ENCODE measurements at regions not wholly inside any gene's neighbourhood (a gene's known extent, or its start where the extent isn't known, plus 50 kb on each side); places are given as distances from the start of the nearest gene placed in this dataset.
"Not testable (repeated sequence)": the region's sequence is repeated elsewhere in the genome, so short reads cannot be mapped to it uniquely, and the experiment has no call there.

- not testable (repeated sequence) for DNase-seq (ENCODE audit: low spot score)
Observed at GRCh38 chr4:102397056-102397455, 51.8 kb upstream of the SLC39A8 start.

DNA sequence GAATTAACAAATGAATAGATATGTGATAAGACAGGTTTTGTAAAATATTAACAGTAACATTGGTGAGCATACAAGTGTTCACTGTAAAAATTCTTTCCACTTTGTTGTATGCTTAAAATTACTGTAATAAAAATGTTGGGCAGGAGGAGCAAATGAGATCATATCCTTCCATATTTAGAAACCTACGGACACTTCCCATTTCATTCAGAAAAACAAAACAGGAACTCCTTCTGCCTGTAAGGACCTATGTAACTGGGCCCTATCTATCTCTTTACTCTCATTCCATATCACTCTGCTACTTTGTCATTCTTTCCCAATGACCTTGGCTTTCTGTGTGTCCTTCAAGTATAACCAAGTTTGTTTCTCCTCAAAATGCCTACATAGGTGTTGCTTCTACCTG lies 53.7 kb upstream of the SLC39A8 start:
- DNase-seq (ENCODE audit: low spot score): no peak

- no peak for DNase-seq (ENCODE audit: low spot score)
Observed at GRCh38 chr4:102400898-102401297, 55.6 kb upstream of the SLC39A8 start.

DNA sequence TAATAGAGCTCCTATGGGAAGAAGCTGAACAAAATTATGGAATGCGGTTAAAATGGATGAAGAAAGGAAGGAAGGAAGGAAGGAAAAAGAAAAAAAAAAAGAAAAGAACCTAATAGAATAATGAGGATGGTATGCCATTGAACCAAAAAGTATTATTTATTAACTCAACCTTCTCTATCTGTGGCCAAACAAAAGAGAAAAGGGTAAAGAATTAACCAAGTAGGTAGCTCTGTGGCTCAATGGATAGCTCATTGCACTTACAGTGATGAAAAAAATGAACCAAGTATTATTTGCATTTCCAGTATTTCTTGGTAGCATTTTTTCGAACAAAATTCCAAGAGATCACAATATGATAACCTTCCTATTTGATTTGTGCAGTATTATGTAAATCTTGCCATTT lies 56.9 kb upstream of the SLC39A8 start:
- peak; percentile 33 for DNase-seq (ENCODE audit: low spot score)

GRCh38 chr4:102403116-102403515 lies 57.8 kb upstream of the SLC39A8 start:
- no peak for DNase-seq (ENCODE audit: low spot score)

DNA sequence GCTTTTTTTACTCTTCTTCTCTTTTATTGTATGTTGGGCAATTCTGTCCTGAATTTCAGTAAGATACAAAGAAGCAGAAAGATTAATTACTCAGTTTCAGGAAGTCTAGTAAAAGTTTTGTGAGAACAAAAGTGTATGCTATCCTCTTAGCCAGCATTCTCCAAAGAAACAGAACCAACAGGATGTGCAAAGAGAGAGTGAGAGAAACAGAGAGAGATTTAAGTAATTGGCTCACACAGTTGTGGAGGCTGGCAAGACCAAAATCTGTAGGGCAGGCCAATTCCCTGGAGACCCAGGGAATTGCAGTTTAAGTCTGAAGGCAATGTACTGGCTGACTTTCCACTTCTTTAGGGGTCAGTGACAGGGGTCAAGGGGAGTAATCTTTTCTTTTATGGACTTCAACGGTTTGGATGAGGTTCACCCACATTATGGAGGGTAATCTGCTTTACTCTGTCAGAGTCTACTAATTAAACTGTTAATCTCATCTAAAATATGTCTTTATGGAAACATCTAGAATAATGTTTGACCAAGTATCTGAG lies 59.2 kb upstream of the SLC39A8 start:
- DNase-seq (ENCODE audit: low spot score): no peak

- no peak for DNase-seq (ENCODE audit: low spot score)
Observed at GRCh38 chr4:102405821-102406401, 60.6 kb upstream of the SLC39A8 start.

DNA sequence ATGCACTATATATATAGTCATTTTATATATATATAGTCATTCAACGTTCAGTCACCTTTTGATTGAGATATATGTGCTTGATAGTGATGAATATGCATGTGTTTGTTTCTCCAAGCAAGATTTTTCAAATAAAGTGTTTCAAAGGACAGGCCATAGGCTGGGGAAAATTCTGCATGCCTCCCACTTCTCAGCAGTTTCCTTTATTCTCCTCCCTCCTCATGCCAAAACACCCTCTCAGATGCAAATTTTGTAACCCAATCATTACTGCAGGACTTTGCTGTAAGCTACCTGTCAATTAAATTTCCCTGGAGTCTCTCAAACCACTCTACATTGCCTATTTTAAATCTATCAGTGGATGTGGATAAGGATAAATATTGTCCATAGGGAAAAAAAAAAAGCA lies 65.6 kb upstream of the SLC39A8 start:
- DNase-seq (ENCODE audit: low spot score): not testable (repeated sequence)

- no peak for DNase-seq (ENCODE audit: low spot score)
Observed at GRCh38 chr4:102411408-102411807, 66.1 kb upstream of the SLC39A8 start.

DNA sequence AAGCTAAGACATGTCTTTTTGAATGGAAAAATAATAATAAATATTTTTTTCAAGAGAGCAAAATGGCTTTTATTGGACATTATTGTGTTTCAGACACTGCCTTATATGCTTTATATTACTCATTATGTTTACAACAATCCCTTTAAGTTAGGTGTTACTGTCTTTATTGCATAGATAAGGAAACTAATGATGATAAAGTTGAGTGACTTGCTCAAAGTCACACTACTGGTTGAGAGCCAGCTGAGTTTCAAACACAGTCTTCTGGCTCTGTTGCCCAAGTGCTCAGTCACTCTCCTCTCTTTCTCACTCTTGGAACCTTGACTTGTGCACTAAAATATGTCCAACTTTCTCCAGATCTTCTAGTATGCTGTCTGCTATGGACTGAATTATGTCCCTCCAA lies 71.5 kb upstream of the SLC39A8 start:
- no peak for DNase-seq (ENCODE audit: low spot score)

DNA sequence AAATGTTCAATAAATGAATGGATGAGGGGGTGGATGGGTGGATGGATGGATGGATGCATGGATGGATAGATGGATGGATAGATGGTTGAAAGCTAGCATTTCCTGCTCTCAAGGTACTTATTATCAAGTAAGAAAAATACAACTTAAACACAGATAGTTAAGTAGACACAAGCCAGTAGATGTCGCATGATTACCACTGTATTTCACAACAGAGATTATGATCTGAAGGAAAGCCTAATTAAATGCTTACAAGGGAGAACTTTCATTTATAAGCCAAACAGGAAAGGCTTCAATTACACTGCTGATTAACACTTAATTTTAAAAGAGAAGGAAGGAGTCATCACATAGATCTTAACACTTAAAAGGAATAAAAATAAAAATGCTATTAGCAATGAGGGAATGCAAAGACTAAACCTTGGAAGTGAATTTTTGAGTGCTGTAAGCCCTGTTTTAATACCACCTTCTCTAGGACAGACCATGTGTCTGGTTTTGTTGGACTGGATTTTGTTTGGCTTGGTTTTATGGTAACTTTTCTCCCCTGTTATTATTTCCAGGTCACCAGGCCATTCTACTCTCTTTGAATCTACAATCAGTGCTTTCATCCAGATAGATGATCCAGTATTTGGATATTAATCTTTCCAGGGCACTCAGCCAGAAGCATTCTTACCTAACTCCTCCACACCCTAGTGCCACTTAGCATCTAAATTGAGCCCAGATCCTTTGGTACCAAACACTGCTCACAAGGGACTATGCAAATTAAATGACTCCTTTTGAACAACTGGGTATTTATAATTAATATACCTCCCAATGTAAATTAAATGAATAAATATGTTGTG lies 75.5 kb upstream of the SLC39A8 start:
- no peak for DNase-seq (ENCODE audit: low spot score)

- DNase-seq (ENCODE audit: low spot score): no peak
Observed at GRCh38 chr4:102422843-102423242, 77.6 kb upstream of the SLC39A8 start.

DNA sequence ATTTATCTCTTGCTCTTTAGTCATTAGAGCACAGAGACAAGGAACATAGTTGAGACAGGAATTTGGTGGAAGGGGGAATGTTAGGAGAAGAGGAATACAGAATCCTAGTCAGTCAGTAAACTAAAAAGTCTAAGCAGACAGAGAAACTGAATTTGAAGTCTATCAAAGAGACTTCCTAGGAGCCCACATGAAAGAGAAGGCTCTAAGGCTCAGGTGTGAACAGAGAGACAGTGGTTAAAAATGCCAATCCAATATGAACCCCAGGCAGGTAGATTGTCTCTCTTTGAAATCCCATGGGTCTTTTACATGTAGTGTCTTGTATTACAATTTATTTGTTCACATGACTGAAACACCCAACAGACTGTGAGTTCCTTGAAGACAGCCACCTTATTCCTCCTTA lies 77.8 kb upstream of the NFKB1 start:
- DNase-seq (ENCODE audit: low spot score): no peak

GRCh38 chr4:102427371-102427998 lies 73.7 kb upstream of the NFKB1 start:
- no peak for DNase-seq (ENCODE audit: low spot score)

DNA sequence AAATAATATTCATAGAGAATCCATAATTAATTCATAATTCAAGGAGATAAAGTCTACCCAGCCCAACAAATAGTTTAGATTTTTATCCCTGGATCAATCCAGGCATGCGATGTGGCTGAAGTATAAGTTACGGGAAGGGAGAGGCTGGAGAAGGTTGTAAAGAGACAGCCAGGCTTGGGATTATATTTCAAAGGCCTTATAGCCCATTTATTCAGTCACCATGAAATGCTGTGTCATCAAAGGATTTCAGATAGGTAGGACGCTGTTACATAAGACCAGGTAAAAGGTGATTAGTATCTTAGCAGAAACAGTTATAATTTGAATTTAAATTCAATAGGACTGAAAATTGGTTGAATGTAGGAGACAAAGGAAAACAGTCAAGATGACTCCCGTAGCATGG lies 73.0 kb upstream of the NFKB1 start:
- DNase-seq (ENCODE audit: low spot score): no peak

DNA sequence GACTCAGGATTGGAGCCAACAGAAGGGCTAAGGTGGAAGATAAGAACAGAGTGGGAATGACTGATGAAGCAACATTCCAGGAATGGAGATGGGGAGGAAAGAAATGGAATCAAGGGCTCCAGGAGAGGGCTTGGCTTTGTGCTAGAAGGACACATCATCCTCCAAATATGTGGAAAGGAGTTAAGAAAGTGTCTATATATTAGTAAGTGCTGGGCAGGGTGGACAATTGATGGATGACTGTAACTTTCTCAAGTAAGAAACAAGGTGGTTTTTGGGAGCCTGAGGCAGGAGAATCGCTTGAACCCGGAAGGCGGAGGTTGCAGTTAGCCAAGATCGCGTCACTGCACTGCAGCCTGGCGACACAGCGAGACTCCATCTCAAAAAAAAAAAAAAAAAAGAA lies 71.6 kb upstream of the NFKB1 start:
- peak; percentile 92 for DNase-seq (ENCODE audit: low spot score)

DNA sequence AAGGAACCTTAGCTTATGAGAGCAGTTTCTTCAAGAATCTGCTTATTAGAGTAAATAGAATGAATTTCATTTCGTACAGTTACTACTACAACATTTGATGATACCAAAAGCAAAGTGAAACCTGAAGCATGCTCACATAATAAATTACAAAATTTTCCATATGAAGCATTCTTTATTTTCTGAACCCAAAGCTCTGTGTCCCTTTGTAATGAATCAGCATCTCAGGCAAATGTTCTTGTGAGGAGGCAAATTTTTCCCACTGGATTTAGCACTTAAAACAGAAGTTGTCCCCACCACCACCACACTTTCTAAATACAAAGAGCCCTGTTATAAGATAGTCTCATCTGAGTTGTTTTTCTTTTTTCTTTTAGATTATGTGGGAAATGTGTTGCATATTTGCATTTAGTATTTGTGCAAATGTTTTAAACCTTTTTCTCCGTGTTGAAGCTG lies 70.7 kb upstream of the NFKB1 start:
- DNase-seq (ENCODE audit: low spot score): peak; percentile 20

DNA sequence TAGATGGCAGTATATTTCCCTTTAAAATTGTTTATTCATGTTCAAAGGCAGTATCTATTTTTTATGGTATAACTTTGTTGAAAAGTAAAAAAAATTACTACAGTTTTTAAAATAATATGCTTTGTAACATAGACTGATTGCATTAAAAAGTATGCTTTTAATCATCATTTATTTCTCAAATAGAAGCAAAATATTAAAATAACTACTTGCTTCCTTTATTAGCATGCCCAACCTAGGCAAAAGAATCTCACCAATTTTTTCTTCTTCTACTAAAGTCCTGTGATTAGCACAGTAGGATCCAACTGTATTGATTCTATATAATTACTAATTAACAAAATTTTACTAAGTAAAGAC lies 69.6 kb upstream of the NFKB1 start:
- no peak for DNase-seq (ENCODE audit: low spot score)

DNA sequence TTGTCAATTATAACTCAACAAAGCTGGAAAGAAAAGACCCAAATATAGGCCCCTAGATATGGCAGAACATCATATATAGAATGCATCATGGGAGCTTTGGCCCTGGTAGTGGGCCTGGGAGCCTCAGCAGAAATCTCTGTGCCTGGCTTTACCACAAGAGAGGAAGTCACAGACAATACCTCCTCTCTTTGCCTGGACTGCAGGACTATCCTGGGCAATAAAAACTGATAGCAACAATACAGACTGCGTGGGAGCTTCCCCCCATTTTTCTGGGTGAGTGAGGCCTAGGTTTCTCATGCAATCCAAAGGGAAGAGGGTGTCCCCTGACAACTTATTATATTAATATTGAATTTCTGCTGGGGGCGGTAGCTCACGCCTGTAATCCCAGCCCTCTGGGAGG lies 64.0 kb upstream of the NFKB1 start:
- no peak for DNase-seq (ENCODE audit: low spot score)

- DNase-seq (ENCODE audit: low spot score): peak; percentile 63
Observed at GRCh38 chr4:102438396-102439235, 62.5 kb upstream of the NFKB1 start.

- peak; percentile 94 for DNase-seq (ENCODE audit: low spot score)
Observed at GRCh38 chr4:102439236-102439614, 61.9 kb upstream of the NFKB1 start.

- DNase-seq (ENCODE audit: low spot score): peak; percentile 84
Observed at GRCh38 chr4:102439812-102440211, 61.3 kb upstream of the NFKB1 start.

Data from kidney tubule cell (primary cell).